Right lobe of liver (tissue), 6 donors: ENCODE measurements at regions not wholly inside any gene's neighbourhood (a gene's known extent, or its start where the extent isn't known, plus 50 kb on each side); places are given as distances from the start of the nearest gene placed in this dataset.

Experiments used
- ATAC-seq, 4 donors: fragments of 200-7000 bp; cut with Tn5 transposase; one replicate each; pipeline ENCODE4 v1.9.1; 2020; ENCODE audit warnings: mild to moderate bottlenecking in 4 of 4, moderate library complexity in 4 of 4
- DNase-seq, 3 donors: peaks; one replicate each; pipeline ENCODE4 v3.0.0-alpha.2; 2020
- H3K27ac ChIP-seq, 3 donors: fragments of 200-600 bp; one replicate each; pipeline ENCODE4 v1.8.0; 2022
- H3K27me3 ChIP-seq, 2 donors: fragments of 200-600 bp; one replicate each; pipeline ENCODE4 v1.8.0; 2022
- H3K36me3 ChIP-seq, 4 donors: fragments of 200-600 bp; sonication (generic) in 1 of 4; one replicate each; pipeline versions ENCODE4 v1.5.1 to v1.8.0; 2017 to 2022; ENCODE audit warnings: control low read depth in 1 of 4
- H3K4me1 ChIP-seq, 4 donors: fragments of 200-600 bp; sonication (generic) in 1 of 4; one replicate each; pipeline versions ENCODE4 v1.5.1 to v1.8.0; 2017 to 2022; ENCODE audit warnings: control low read depth in 1 of 4
- H3K4me3 ChIP-seq, 3 donors: fragments of 200-600 bp; one replicate each; pipeline ENCODE4 v1.8.0; 2022
- H3K9me3 ChIP-seq, 4 donors: fragments of 200-600 bp; sonication (generic) in 1 of 4; one replicate each; pipeline versions ENCODE4 v1.5.1 to v1.8.0; 2017 to 2022; ENCODE audit warnings: control low read depth in 1 of 4
- POLR2A ChIP-seq: fragments of 450-650 bp; IDR thresholded peaks from one replicate; pipeline ENCODE4 v1.6.1; 2017; ENCODE audit warnings: antibody characterized with exemption, mild to moderate bottlenecking
- WGBS: methylation state at CpG from one replicate; pipeline ENCODE4 v1.1.6; 2018; ENCODE audit warnings: low coverage, low lambda C conversion rate; ENCODE audit not compliant: insufficient coverage; ENCODE audit errors: missing lambda C conversion rate; 5-methylcytosine and 5-hydroxymethylcytosine counted together
- intact Hi-C, 2 donors: fragments of 100-400 bp; cut with DNase I; formaldehyde crosslinking; loops; one replicate each; pipeline versions ENCODE4 v1.11.2 to v1.14.1; 2022
- TF ChIP-seq, protein P1 (sequence below), 4 donors: fragments of 200-600 bp in 3 of 4; fragments of 450-650 bp in 1 of 4; IDR thresholded peaks; one replicate each; pipeline versions ENCODE4 v1.5.1 to v1.8.0; 2016 to 2022; ENCODE audit warnings: antibody characterized with exemption in 4 of 4, mild to moderate bottlenecking in 2 of 4
- donor health status: DM: no; HTN: yes; CAD: no.
- donor health status: DM: no; HTN: no; CAD: no.
- donor health status: DM: no; HTN: no; CAD: no.
- donor health status: DM: no; HTN: yes; CAD: no.
- donor health status: DM: no; HTN: yes; CAD: no.

DNA sequence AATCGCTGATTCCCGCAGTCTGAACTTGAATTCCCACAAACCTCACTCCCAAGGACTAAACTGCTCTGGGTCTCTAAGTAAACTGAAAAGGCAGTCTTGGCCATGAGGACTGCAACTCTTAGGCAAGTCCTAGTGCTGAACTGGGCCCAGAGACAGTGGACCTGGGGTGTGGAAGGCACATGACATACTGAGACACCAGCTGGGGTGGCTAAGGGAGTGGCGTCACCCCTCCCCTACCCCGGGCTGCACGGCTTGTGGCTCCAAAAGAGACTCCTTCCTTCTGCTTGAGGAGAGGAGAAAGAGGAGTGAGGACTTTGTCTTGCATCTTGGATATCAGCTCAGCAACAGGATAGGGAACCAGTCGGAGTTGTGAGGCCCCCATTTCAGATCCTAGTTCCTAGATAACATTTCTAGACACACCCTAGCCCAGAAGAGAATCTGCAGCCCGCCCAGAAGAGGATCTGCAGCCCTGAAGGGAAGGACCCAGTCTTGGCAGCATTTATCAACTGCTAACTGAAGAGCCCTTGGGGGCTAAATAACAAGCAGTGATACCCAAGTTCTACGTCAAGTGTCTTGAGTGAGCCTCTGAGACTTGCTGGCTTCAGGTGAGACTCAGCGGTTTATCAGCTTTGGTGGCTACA lies 110.7 kb upstream of the C3orf80 start:
- ATAC-seq, result no peak
- intact Hi-C loops, result no loop called here
- H3K9me3 ChIP-seq, result no peaks in the 10 kb centered on the region

GRCh38 chr3:160115387-160115786 lies 109.8 kb upstream of the C3orf80 start:
- WGBS, result no CpG with 5 or more reads among the region's 2 CpGs
- peak; percentile 71 to 83 (median 80) for ATAC-seq
- no peak for DNase-seq
- no peaks in the 10 kb centered on the region for H3K9me3 ChIP-seq
- no peaks in the 10 kb centered on the region for H3K27me3 ChIP-seq
- H3K27ac ChIP-seq, result no peak overlapping the region
- H3K36me3 ChIP-seq, result no peaks in the 10 kb centered on the region
- H3K4me1 ChIP-seq, result peaks cover 0 to 25% (median 8%) of the 10 kb centered on the region in 4 donors
- no peak overlapping the region for H3K4me3 ChIP-seq
- intact Hi-C loops, result no loop called here
- TF ChIP-seq, protein P1, sequence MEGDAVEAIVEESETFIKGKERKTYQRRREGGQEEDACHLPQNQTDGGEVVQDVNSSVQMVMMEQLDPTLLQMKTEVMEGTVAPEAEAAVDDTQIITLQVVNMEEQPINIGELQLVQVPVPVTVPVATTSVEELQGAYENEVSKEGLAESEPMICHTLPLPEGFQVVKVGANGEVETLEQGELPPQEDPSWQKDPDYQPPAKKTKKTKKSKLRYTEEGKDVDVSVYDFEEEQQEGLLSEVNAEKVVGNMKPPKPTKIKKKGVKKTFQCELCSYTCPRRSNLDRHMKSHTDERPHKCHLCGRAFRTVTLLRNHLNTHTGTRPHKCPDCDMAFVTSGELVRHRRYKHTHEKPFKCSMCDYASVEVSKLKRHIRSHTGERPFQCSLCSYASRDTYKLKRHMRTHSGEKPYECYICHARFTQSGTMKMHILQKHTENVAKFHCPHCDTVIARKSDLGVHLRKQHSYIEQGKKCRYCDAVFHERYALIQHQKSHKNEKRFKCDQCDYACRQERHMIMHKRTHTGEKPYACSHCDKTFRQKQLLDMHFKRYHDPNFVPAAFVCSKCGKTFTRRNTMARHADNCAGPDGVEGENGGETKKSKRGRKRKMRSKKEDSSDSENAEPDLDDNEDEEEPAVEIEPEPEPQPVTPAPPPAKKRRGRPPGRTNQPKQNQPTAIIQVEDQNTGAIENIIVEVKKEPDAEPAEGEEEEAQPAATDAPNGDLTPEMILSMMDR (IDR thresholded peaks at IDR 0.05), result peak in 1 of 4 donors; percentile 5
- no peak for TF ChIP-seq POLR2A

More for the DNA sequence above, 110.7 kb upstream of the C3orf80 start:
- no peak for DNase-seq
- H3K27me3 ChIP-seq, result no peaks in the 10 kb centered on the region
- H3K27ac ChIP-seq, result no peak overlapping the region
- WGBS, result 72% methylated on average over 4 of the region's 9 CpGs
- TF ChIP-seq POLR2A, result no peak
- TF ChIP-seq, protein P1 (IDR thresholded peaks at IDR 0.05), result no peak
- H3K4me1 ChIP-seq, result peaks cover 0 to 25% (median 10%) of the 10 kb centered on the region in 4 donors
- no peak overlapping the region for H3K4me3 ChIP-seq
- H3K36me3 ChIP-seq, result no peaks in the 10 kb centered on the region

- intact Hi-C loops, result no loop called here
- no peaks in the 10 kb centered on the region for H3K9me3 ChIP-seq
- no peak overlapping the region for H3K27ac ChIP-seq
- no peaks in the 10 kb centered on the region for H3K36me3 ChIP-seq
- no peaks in the 10 kb centered on the region for H3K27me3 ChIP-seq
- ATAC-seq (no peak), DNase-seq (no peak)
- no peak for TF ChIP-seq POLR2A
- TF ChIP-seq, protein P1 (IDR thresholded peaks at IDR 0.05), result no peak
- no peak overlapping the region for H3K4me3 ChIP-seq
- H3K4me1 ChIP-seq, result no peaks in the 10 kb centered on the region
Measured at GRCh38 chr3:160124224-160124623, 101.0 kb upstream of the C3orf80 start.

- DNase-seq (no peak), ATAC-seq (no peak)
- Histone ChIP-seq H3K4me3 (no peak overlapping the region), H3K4me1 (no peaks in the 10 kb centered on the region), H3K9me3 (no peaks in the 10 kb centered on the region), H3K27ac (no peak overlapping the region), H3K36me3 (no peaks in the 10 kb centered on the region), H3K27me3 (no peaks in the 10 kb centered on the region)
- TF ChIP-seq, protein P1 (IDR thresholded peaks at IDR 0.05), result no peak
- TF ChIP-seq POLR2A, result no peak
- intact Hi-C loops, result no loop called here
- WGBS, result 26% methylated on average over 2 of the region's 2 CpGs
Measured at GRCh38 chr3:160125258-160125657, 100.0 kb upstream of the C3orf80 start.

DNA sequence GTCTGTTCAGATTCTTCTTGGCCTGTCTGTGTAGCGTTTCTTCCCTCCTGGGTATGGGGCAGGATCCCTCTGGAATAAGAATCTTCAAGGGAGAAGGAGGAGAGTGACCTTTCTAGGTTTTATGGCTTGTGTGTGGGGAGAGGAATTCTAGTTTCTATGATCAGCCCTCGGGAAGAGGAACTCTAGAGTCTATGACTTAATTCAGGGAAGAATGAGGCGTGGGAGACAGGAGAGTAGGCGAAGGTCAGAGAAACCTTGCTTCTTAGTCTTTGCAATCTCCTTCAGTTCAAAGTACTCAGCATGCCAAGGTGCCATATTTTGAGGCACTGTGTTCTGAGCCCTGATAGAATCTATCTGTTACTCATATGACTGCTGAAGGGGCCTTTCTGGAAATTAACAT lies 99.2 kb upstream of the C3orf80 start:
- DNase-seq (no peak), ATAC-seq (no peak)
- H3K4me3 ChIP-seq, result no peak overlapping the region
- TF ChIP-seq, protein P1 (IDR thresholded peaks at IDR 0.05), result no peak
- no peak for TF ChIP-seq POLR2A
- 57% methylated on average over 4 of the region's 4 CpGs for WGBS
- H3K27ac ChIP-seq, result no peak overlapping the region
- no peaks in the 10 kb centered on the region for H3K9me3 ChIP-seq
- H3K4me1 ChIP-seq, result no peaks in the 10 kb centered on the region
- no peaks in the 10 kb centered on the region for H3K36me3 ChIP-seq
- no peaks in the 10 kb centered on the region for H3K27me3 ChIP-seq
- intact Hi-C loops, result no loop called here
